Naive thymus-derived CD8-positive, alpha-beta T cell (primary cell): ENCODE measurements at regions not wholly inside any gene's neighbourhood (a gene's known extent, or its start where the extent isn't known, plus 50 kb on each side); places are given as distances from the start of the nearest gene placed in this dataset.

Experiments
- ATAC-seq, 2 donors: fragments of 150-1000 bp; cut with Tn5 transposase in 1 of 2; sonication (Bioruptor Pico), chemical (Tn5 transposase) in 1 of 2; 1 replicate in 1 of 2; 2 replicates in 1 of 2; pipeline ENCODE4 v1.10.0; 2021; ENCODE audit warnings: mild to moderate bottlenecking in 2 of 2, moderate library complexity in 2 of 2
- POLR2A ChIA-PET: fragments of 350-600 bp; sonication (Branson Sonifier 250); formaldehyde crosslinking; loops from one replicate; lab custom pipeline; 2021; ENCODE audit warnings: antibody characterized with exemption; lab: Charles Lee
- DNase-seq, 10 donors: peaks; one replicate each; pipeline versions ENCODE4 v3.0.0 to v3.0.0-alpha.2; 2020 to 2022
- H3K27ac Mint-ChIP-seq, 10 donors: one replicate each; pipeline ENCODE4 v1.8.0; 2020 to 2022; ENCODE audit warnings: mild to moderate bottlenecking in 10 of 10, mixed read lengths in 10 of 10, moderate library complexity in 4 of 10, inconsistent platforms in 1 of 10
- H3K27me3 Mint-ChIP-seq, 5 donors: one replicate each; pipeline ENCODE4 v1.8.0; 2021 to 2022; ENCODE audit warnings: mixed read lengths in 5 of 5
- H3K36me3 Mint-ChIP-seq, 3 donors: one replicate each; pipeline ENCODE4 v1.8.0; 2020 to 2022; ENCODE audit warnings: mixed read lengths in 3 of 3, mild to moderate bottlenecking in 2 of 3, inconsistent platforms in 1 of 3
- H3K4me1 Mint-ChIP-seq, 4 donors: one replicate each; pipeline ENCODE4 v1.8.0; 2021 to 2022; ENCODE audit warnings: mixed read lengths in 4 of 4
- H3K4me3 Mint-ChIP-seq, 10 donors: one replicate each; pipeline ENCODE4 v1.8.0; 2020 to 2022; ENCODE audit warnings: mild to moderate bottlenecking in 10 of 10, mixed read lengths in 10 of 10, moderate library complexity in 6 of 10, inconsistent platforms in 1 of 10
- H3K9me3 Mint-ChIP-seq, 9 donors: one replicate each; pipeline ENCODE4 v1.8.0; 2020 to 2022; ENCODE audit warnings: mixed read lengths in 9 of 9, mild to moderate bottlenecking in 3 of 9, inconsistent platforms in 1 of 9, moderate library complexity in 1 of 9

GRCh38 chr7:116083796-116084195 is 53.2 kb upstream of the TFEC start:
- Mint-ChIP-seq H3K9me3 (peaks cover 0 to 20% (median 0%) of the 10 kb centered on the region in 9 donors), H3K4me1 (no peaks in the 10 kb centered on the region), H3K4me3 (no peak overlapping the region), H3K36me3 (no peaks in the 10 kb centered on the region), H3K27me3 (peaks cover 0 to 2% (median 0%) of the 10 kb centered on the region in 5 donors), H3K27ac (no peak overlapping the region)
- DNase-seq (no peak), ATAC-seq (no peak)
- POLR2A ChIA-PET: no interaction called here

GRCh38 chr7:116086547-116087045 is 56.0 kb upstream of the TFEC start:
- H3K27ac Mint-ChIP-seq: no peak overlapping the region
- H3K4me1 Mint-ChIP-seq: no peaks in the 10 kb centered on the region
- H3K27me3 Mint-ChIP-seq: peaks cover 0 to 2% (median 0%) of the 10 kb centered on the region in 5 donors
- H3K36me3 Mint-ChIP-seq: no peaks in the 10 kb centered on the region
- H3K4me3 Mint-ChIP-seq: no peak overlapping the region
- POLR2A ChIA-PET: no interaction called here
- H3K9me3 Mint-ChIP-seq: no peaks in the 10 kb centered on the region
- DNase-seq: no peak
- no peak for ATAC-seq

DNA sequence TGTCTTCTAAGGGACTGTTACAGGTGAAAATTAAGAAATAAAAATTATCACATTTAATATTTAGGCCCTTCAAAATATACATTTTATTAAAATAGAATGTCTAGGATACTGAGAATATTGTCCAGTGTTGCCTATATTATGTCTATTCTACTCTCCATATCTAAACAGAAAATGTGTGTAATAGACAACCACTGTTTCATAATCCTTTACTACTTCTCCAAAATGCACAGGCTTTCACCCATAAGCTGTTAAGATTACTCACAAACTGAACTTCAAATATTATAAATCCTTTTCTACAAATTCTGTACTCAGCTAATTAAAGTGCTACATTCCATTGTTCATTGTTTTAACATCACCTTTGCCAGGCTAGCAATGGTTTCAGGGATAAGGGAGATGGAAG is 56.7 kb upstream of the TFEC start:
- POLR2A ChIA-PET: no interaction called here
- ATAC-seq (no peak), DNase-seq (no peak)
- H3K4me3 Mint-ChIP-seq: no peak overlapping the region
- H3K9me3 Mint-ChIP-seq: no peaks in the 10 kb centered on the region
- H3K27ac Mint-ChIP-seq: no peak overlapping the region
- H3K4me1 Mint-ChIP-seq: no peaks in the 10 kb centered on the region
- H3K27me3 Mint-ChIP-seq: peaks cover 0 to 2% (median 0%) of the 10 kb centered on the region in 5 donors
- H3K36me3 Mint-ChIP-seq: no peaks in the 10 kb centered on the region

DNA sequence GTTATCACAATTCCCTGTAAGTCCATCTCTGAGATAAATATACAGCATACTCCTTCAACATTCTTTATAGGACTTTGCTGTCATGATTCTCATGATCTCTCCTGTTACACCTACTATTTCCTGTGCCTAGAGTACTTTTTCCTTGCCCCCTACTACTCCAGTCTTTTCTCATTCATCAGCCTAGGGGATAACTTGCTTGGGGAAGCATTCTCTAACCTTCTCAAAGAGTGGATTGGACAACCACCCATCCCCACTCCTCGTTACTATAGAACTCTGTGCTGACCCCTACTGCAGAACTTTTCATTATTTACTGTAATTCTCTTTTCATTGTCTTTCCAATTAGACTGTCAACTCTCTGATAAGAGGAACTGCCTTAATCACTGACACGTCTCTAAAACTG is 57.4 kb upstream of the TFEC start:
- Mint-ChIP-seq H3K4me1 (no peaks in the 10 kb centered on the region), H3K4me3 (no peak overlapping the region), H3K9me3 (no peaks in the 10 kb centered on the region), H3K36me3 (no peaks in the 10 kb centered on the region), H3K27me3 (peaks cover 0 to 2% (median 0%) of the 10 kb centered on the region in 5 donors), H3K27ac (no peak overlapping the region)
- POLR2A ChIA-PET: no interaction called here
- ATAC-seq (no peak), DNase-seq (no peak)

GRCh38 chr7:116089293-116089692 is 58.7 kb upstream of the TFEC start:
- no peak overlapping the region for H3K27ac Mint-ChIP-seq
- H3K9me3 Mint-ChIP-seq: no peaks in the 10 kb centered on the region
- POLR2A ChIA-PET: no interaction called here
- DNase-seq (no peak), ATAC-seq (no peak)
- no peak overlapping the region for H3K4me3 Mint-ChIP-seq
- no peaks in the 10 kb centered on the region for H3K4me1 Mint-ChIP-seq
- H3K27me3 Mint-ChIP-seq: peaks cover 0 to 2% (median 0%) of the 10 kb centered on the region in 5 donors
- no peaks in the 10 kb centered on the region for H3K36me3 Mint-ChIP-seq

DNA sequence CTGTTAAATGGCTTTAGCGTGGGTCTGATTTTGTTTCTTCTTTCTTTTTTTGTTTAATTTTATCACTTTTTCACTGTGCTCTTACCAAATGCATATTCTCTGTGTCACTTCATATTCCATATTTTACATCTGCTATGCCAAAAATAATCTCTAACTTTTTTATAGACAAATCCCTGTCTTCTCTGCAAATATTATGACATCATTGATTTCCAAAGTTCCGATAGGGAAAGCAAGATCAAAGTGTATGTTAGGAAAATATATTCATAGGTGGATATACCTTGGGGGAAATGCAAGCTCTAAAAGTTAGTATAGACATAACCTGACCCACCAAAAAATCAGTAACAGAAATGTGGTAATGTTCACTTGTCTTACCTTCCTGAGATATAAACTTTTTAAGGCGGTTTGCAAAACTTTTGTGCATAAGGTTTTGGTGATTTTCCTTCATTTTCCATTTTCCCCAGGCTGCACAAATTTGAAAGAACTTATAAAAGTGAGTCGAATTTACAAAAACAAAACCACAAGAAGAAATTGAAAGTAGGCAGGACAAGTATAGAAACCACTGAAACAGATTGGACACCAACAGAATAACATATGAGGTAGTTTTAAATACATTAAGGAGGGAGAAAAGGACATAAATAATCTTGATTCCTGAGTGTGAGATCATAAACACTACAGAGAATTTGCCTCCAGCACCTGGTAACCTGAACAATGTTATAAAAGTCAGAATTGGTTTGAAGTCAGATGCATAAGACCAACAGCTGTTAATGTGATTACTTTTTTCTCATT is 63.1 kb upstream of the TFEC start:
- H3K4me1 Mint-ChIP-seq: no peaks in the 10 kb centered on the region
- H3K27me3 Mint-ChIP-seq: peaks cover 0 to 7% (median 0%) of the 10 kb centered on the region in 5 donors
- H3K4me3 Mint-ChIP-seq: no peak overlapping the region
- ATAC-seq: no peak
- no peaks in the 10 kb centered on the region for H3K9me3 Mint-ChIP-seq
- H3K27ac Mint-ChIP-seq: no peak overlapping the region
- DNase-seq: no peak
- POLR2A ChIA-PET: no interaction called here
- no peaks in the 10 kb centered on the region for H3K36me3 Mint-ChIP-seq

DNA sequence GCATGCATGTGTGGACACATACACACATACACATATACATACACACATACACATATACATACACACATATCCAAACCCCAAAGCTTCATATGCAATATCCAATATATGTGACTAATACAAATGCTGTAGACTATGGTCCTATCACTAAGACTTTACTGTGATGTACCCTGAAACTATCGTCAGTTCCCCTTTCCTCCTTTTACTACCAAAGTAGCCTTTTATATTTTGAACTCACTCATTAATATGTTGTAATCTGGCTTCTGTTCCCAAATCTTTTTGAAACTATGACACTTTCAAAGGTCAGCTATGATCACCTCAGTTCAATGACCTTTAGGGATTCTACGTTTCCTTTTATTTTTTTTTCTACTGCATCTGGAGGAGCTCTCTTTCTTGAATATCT is 64.8 kb upstream of the TFEC start:
- POLR2A ChIA-PET: no interaction called here
- Mint-ChIP-seq H3K27me3 (peaks cover 0 to 10% (median 2%) of the 10 kb centered on the region in 5 donors), H3K9me3 (no peaks in the 10 kb centered on the region), H3K4me1 (no peaks in the 10 kb centered on the region), H3K4me3 (no peak overlapping the region), H3K36me3 (no peaks in the 10 kb centered on the region), H3K27ac (no peak overlapping the region)
- DNase-seq (no peak), ATAC-seq (no peak)

DNA sequence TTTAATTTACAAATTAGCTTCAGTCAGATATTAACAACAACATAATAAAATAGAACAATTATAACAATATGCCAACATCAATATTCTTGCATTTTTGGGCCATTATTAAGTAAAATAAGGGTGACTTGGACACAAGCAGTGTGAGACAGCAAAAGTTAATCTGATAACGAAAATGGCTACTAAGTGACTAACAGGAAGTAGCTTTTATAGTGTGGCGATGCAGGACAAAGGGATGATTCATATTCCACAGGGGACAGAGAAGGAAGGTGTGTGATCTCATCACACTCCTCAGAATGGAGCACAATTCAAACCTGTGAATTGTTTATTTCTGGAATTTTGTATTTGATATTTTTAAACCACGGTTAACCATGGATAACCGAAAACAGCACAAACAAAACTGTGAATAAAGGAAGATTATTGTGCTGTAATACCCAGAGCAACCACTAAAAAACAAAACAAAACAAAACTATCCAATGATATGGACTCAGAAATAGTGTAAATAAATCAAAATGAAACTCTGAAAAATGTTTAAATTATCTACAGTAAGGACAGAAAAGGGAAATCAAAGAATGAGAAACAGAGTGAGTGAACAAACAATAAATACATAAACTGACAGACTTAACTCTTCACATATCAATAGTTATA is 66.9 kb upstream of the TFEC start:
- Mint-ChIP-seq H3K36me3 (no peaks in the 10 kb centered on the region), H3K4me3 (no peak overlapping the region), H3K9me3 (no peaks in the 10 kb centered on the region), H3K27ac (no peak overlapping the region), H3K27me3 (peaks cover under 1 to 17% (median 3%) of the 10 kb centered on the region in 5 donors), H3K4me1 (no peaks in the 10 kb centered on the region)
- ATAC-seq: no peak
- POLR2A ChIA-PET: no interaction called here
- DNase-seq: no peak

DNA sequence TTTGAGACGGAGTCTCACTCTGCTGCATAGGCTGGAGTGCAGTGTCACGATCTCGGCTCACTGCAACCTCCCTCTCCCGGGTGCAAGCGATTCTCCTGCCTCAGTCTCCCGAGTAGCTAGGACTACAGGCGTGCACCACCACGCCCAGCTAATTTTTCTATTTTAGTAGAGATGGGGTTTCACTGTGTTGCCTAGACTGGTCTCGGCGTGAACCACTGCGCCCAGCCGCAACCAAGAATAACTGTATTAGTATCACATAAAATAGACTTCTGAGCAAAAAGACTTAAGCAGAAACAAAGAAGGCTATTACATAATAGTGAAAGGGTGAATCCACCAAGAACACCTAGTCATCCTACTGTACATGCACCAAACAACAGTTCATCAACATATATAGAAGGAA is 67.6 kb upstream of the TFEC start:
- POLR2A ChIA-PET: no interaction called here
- peaks cover 4 to 22% (median 6%) of the 10 kb centered on the region in 5 donors for H3K27me3 Mint-ChIP-seq
- H3K27ac Mint-ChIP-seq: no peak overlapping the region
- H3K4me1 Mint-ChIP-seq: no peaks in the 10 kb centered on the region
- no peaks in the 10 kb centered on the region for H3K9me3 Mint-ChIP-seq
- ATAC-seq: no peak
- no peaks in the 10 kb centered on the region for H3K36me3 Mint-ChIP-seq
- DNase-seq: no peak
- no peak overlapping the region for H3K4me3 Mint-ChIP-seq

DNA sequence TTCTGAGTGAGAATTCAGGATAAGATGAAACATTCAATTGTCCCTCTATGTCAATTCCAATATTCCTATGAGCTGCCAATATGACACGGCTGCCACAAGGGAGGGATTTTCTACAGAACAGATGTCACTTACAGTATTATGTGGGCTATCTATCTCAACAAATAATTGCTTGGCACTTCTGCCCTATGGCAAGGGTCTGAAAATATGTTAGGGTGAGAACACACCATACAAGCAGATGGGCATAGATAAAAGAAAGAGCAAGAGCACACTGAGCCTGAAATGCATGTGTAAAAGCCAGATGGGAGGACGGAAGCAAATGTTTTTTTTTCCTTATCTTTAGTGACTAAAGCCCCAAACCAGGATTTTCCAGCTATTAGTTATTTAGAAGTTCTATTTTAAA is 70.1 kb upstream of the TFEC start:
- Mint-ChIP-seq H3K27me3 (peaks cover 4 to 25% (median 8%) of the 10 kb centered on the region in 5 donors), H3K27ac (no peak overlapping the region), H3K36me3 (no peaks in the 10 kb centered on the region), H3K9me3 (no peaks in the 10 kb centered on the region), H3K4me3 (no peak overlapping the region), H3K4me1 (no peaks in the 10 kb centered on the region)
- POLR2A ChIA-PET: no interaction called here
- DNase-seq: no peak
- ATAC-seq: no peak

DNA sequence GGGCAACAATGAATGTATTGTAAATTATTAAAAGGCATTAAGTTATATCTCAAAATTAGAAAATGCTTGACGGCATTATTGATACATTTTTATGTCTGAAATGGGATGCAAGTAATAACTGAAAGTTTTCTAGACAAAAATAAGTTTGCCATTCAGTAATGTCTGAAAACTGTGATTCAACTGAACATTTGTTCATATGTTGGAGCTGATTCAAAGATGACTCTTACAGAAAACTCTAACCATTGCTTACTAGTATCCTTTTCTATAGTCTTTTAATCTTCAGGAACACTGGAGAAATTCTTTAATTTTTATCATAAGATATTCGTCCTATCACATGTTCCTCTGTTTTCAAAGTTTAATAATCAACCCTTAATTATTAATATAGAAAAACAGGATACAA is 71.1 kb upstream of the TFEC start:
- POLR2A ChIA-PET: no interaction called here
- no peaks in the 10 kb centered on the region for H3K9me3 Mint-ChIP-seq
- H3K27ac Mint-ChIP-seq: no peak overlapping the region
- H3K36me3 Mint-ChIP-seq: no peaks in the 10 kb centered on the region
- no peak for DNase-seq
- H3K4me3 Mint-ChIP-seq: no peak overlapping the region
- peaks cover 4 to 21% (median 7%) of the 10 kb centered on the region in 5 donors for H3K27me3 Mint-ChIP-seq
- H3K4me1 Mint-ChIP-seq: no peaks in the 10 kb centered on the region
- ATAC-seq: no peak

GRCh38 chr7:116111475-116111874 is 80.9 kb upstream of the TFEC start:
- H3K27me3 Mint-ChIP-seq: peaks cover 0 to 8% (median 4%) of the 10 kb centered on the region in 5 donors
- POLR2A ChIA-PET: no interaction called here
- H3K27ac Mint-ChIP-seq: no peak overlapping the region
- no peaks in the 10 kb centered on the region for H3K4me1 Mint-ChIP-seq
- ATAC-seq (no peak), DNase-seq (no peak)
- peaks cover 0 to 8% (median 2%) of the 10 kb centered on the region in 9 donors for H3K9me3 Mint-ChIP-seq
- H3K36me3 Mint-ChIP-seq: no peaks in the 10 kb centered on the region
- no peak overlapping the region for H3K4me3 Mint-ChIP-seq

DNA sequence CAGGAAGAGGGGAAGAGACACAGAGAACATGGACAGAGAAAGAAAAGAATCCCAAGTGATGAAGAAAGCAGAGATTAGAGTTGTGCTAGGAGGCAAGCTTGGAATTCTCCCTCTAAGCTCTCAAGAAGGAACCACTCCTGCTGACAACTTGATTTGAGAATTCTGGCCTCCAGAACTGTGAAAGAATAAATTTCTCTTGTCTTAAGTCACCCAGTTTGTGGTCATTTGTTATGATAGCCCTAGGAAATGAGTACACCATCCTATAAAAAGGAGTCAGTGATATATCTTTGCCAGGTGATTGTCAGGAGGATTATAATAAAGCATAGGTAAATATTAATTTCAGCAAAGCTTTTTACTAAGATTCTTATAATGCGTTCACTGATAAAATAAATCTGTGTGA is 82.7 kb upstream of the TFEC start:
- POLR2A ChIA-PET: no interaction called here
- peaks cover 0 to 11% (median 4%) of the 10 kb centered on the region in 5 donors for H3K27me3 Mint-ChIP-seq
- no peak for DNase-seq
- H3K27ac Mint-ChIP-seq: no peak overlapping the region
- H3K4me3 Mint-ChIP-seq: no peak overlapping the region
- no peaks in the 10 kb centered on the region for H3K4me1 Mint-ChIP-seq
- no peaks in the 10 kb centered on the region for H3K36me3 Mint-ChIP-seq
- H3K9me3 Mint-ChIP-seq: peaks cover 0 to 8% (median 2%) of the 10 kb centered on the region in 9 donors
- no peak for ATAC-seq
